ENCODE measurements at regions not wholly inside any gene's neighbourhood (a gene's known extent, or its start where the extent isn't known, plus 50 kb on each side); places are given as distances from the start of the nearest gene placed in this dataset.

DNA sequence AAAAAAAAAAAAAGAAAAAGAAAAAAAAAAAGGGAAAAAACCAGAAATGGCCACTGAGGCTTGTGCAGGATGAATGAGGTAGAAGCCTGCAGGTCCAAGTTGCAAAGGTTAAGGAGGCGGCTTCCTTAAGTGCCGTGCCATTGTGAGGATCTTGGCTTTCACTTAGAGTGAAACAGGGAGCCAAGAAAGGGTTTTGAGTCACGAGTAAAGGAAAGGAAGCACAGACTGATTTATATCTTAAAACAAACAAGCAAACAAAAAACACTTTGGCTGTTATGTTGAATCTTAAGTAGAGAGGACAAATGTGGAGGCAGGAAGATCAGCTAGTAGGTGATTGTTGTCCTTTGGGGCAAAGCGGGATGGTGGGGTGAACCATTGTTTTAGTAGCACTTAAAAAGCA is 749.7 kb upstream of the SOX11 start:
- no TSS peak for BruUV-seq (replicated peaks)
- 7% methylated on average over 4 of the region's 4 CpGs for WGBS (ENCODE audit: low lambda C conversion rate)
- peaks cover 85% of the 10 kb centered on the region for H3K9me3 ChIP-seq (ENCODE audit: low read length)

More for the DNA sequence above, 749.7 kb upstream of the SOX11 start:
- H3K9ac ChIP-seq (ENCODE audit: insufficient read depth, low read depth, low read length), result no peak overlapping the region
- no peak overlapping the region for H3K27ac ChIP-seq (ENCODE audit: extremely low read length, insufficient read depth, low read length)
- no peak for DNase-seq (ENCODE audit: low spot score)
- CTCF ChIA-PET (ENCODE audit: low intra/inter-chr PET ratio, low total read pairs), result no interaction called here
- no peak overlapping the region for H3K4me3 ChIP-seq (replicated peaks in 1 of 3; ENCODE audit: insufficient read depth in 1 of 3, low read depth in 2 of 3, low read length in 3 of 3)
- intact Hi-C loops (cut with micrococcal nuclease; ENCODE audit: unreplicated experiment), result no loop called here
- no peak for FAIRE-seq
- H3K4me1 ChIP-seq (ENCODE audit: insufficient read depth, low read length), result no peaks in the 10 kb centered on the region
- no peaks in the 10 kb centered on the region for H4K20me1 ChIP-seq (ENCODE audit: insufficient read depth, low read length)
- ATAC-seq, result no peak
- in situ Hi-C loops (cut with HindIII; ENCODE audit: extremely low pct_ligation_motif_present, low pct_unique_long_range_greater_than_20kb), result no loop called here
- no peak overlapping the region for H3K4me2 ChIP-seq (ENCODE audit: low read depth, low read length)
- H3K36me3 ChIP-seq (replicated peaks in 1 of 2; ENCODE audit: control insufficient read depth in 1 of 2, insufficient read depth in 2 of 2, low read length in 2 of 2), result no peaks in the 10 kb centered on the region
- TF ChIP-seq GLI4 (CRISPR knock-in tag; IDR thresholded peaks at IDR 0.05; ENCODE audit: borderline replicate concordance) (no peak), BCL6 (CRISPR knock-in tag; IDR thresholded peaks at IDR 0.05) (no peak), ZNF713 (CRISPR knock-in tag; IDR thresholded peaks at IDR 0.05) (no peak), ZNF720 (CRISPR knock-in tag; IDR thresholded peaks at IDR 0.05) (no peak), ZNF30 (CRISPR knock-in tag; IDR thresholded peaks at IDR 0.05) (no peak), ZNF839 (CRISPR knock-in tag; IDR thresholded peaks at IDR 0.05; ENCODE audit: borderline replicate concordance) (no peak), MAFK (conservative IDR thresholded peaks at IDR 0.05 in 1 of 2, IDR thresholded peaks at IDR 0.05 in 1 of 2; ENCODE audit: low read length in 2 of 2) (no peak), HES4 (CRISPR knock-in tag; IDR thresholded peaks at IDR 0.05; ENCODE audit: borderline replicate concordance) (no peak), RBFOX2 (IDR thresholded peaks at IDR 0.05; ENCODE audit: low read depth, low read length) (no peak), NFKBIZ (CRISPR knock-in tag; IDR thresholded peaks at IDR 0.05) (no peak), KMT2A (CRISPR knock-in tag; IDR thresholded peaks at IDR 0.05) (no peak)
- TF ChIP-seq, protein P1, sequence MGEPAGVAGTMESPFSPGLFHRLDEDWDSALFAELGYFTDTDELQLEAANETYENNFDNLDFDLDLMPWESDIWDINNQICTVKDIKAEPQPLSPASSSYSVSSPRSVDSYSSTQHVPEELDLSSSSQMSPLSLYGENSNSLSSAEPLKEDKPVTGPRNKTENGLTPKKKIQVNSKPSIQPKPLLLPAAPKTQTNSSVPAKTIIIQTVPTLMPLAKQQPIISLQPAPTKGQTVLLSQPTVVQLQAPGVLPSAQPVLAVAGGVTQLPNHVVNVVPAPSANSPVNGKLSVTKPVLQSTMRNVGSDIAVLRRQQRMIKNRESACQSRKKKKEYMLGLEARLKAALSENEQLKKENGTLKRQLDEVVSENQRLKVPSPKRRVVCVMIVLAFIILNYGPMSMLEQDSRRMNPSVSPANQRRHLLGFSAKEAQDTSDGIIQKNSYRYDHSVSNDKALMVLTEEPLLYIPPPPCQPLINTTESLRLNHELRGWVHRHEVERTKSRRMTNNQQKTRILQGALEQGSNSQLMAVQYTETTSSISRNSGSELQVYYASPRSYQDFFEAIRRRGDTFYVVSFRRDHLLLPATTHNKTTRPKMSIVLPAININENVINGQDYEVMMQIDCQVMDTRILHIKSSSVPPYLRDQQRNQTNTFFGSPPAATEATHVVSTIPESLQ (CRISPR knock-in tag; conservative IDR thresholded peaks at IDR 0.05), result no peak
- TF ChIP-seq, protein P2, sequence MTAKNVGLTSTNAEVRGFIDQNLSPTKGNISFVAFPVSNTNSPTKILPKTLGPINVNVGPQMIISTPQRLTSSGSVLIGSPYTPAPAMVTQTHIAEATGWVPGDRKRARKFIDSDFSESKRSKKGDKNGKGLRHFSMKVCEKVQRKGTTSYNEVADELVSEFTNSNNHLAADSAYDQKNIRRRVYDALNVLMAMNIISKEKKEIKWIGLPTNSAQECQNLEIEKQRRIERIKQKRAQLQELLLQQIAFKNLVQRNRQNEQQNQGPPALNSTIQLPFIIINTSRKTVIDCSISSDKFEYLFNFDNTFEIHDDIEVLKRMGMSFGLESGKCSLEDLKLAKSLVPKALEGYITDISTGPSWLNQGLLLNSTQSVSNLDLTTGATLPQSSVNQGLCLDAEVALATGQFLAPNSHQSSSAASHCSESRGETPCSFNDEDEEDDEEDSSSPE (CRISPR knock-in tag; IDR thresholded peaks at IDR 0.05), result no peak
- no peaks in the 10 kb centered on the region for H3K79me2 ChIP-seq (ENCODE audit: insufficient read depth, low read length)
- H3K27me3 ChIP-seq (ENCODE audit: control insufficient read depth in 1 of 2, insufficient read depth in 2 of 2, low read length in 2 of 2), result no peaks in the 10 kb centered on the region
- POLR2A ChIA-PET, result no interaction called here
- H2AFZ ChIP-seq (ENCODE audit: low read length), result no peak overlapping the region
